Activated naive CD8-positive, alpha-beta T cell treated with anti-CD3 and anti-CD28 coated beads for 36 hours (primary cell): ENCODE measurements at regions not wholly inside any gene's neighbourhood (a gene's known extent, or its start where the extent isn't known, plus 50 kb on each side); places are given as distances from the start of the nearest gene placed in this dataset.
A peak's percentile ranks its signal among the peaks of the same experiment; 100 is the strongest.

ENCODE experiments used
- DNase-seq: peaks from one replicate; pipeline ENCODE4 v3.0.0; 2021
- H3K27ac Mint-ChIP-seq: one replicate; pipeline ENCODE4 v1.8.0; 2022; ENCODE audit warnings: mild to moderate bottlenecking, moderate library complexity, mixed read lengths
- H3K27me3 Mint-ChIP-seq: one replicate; pipeline ENCODE4 v1.8.0; 2022; ENCODE audit warnings: mild to moderate bottlenecking, mixed read lengths
- H3K36me3 Mint-ChIP-seq: one replicate; pipeline ENCODE4 v1.8.0; 2021; ENCODE audit warnings: mild to moderate bottlenecking, mixed read lengths
- H3K4me1 Mint-ChIP-seq: one replicate; pipeline ENCODE4 v1.8.0; 2021; ENCODE audit warnings: mixed read lengths
- H3K4me3 Mint-ChIP-seq: one replicate; pipeline ENCODE4 v1.8.0; 2022; ENCODE audit warnings: mild to moderate bottlenecking, moderate library complexity, mixed read lengths
- H3K9me3 Mint-ChIP-seq: one replicate; pipeline ENCODE4 v1.8.0; 2022; ENCODE audit warnings: mixed read lengths

- peak; percentile 9 for DNase-seq
- Mint-ChIP-seq H3K36me3 (no peaks in the 10 kb centered on the region), H3K27ac (no peak overlapping the region), H3K27me3 (peaks cover 3% of the 10 kb centered on the region), H3K9me3 (no peaks in the 10 kb centered on the region), H3K4me1 (no peaks in the 10 kb centered on the region), H3K4me3 (no peak overlapping the region)
These were observed 157.2 kb downstream of the DDX1 start for GRCh38 chr2:15748736-15749323.

DNA sequence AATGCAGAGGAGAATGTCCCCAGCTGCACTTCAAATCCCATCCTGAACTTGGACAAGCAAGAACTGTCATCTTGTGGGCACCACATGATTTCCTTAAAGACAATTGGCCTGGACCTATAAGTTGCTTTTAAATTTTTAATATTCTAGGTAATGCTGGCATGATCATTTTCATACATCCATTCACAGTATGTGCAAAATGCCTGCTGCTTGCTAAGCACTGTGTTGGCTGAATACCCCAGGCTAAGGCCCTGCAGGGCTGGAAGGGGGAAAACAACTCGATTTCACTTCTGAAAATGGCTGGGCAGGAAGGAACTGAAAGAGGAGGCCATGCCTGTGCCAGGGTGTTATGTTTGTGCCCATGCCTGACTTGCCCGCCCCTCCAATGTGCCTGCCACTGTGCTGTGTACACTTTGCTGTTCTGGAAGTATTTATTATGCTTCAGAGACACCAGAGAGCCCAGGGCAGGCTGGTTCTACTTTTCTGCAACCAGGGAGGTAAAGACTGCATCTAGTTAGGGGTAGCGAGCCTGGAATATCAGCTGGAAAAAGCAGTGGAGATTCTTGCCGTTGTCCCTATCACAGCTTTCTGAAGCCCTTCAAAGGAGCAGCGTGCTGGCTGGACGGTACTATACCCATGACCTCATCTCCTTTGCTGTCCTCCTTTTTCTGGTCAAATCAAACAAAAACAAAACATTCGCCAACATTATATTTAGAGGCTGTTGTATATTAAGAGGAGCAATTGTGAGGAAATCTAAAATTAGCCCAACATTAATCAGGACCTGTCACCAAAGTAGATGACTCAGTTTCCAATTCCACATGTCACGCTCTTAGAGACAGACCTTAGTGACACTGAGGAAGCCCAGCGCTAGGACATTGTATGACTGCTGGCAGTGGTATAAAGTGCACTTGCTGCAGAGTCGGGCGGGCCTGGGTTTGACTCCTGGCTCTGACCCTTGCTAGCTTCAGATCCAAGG is 158.1 kb downstream of the DDX1 start:
- H3K4me3 Mint-ChIP-seq: no peak overlapping the region
- no peak overlapping the region for H3K27ac Mint-ChIP-seq
- H3K9me3 Mint-ChIP-seq: no peaks in the 10 kb centered on the region
- H3K36me3 Mint-ChIP-seq: no peaks in the 10 kb centered on the region
- DNase-seq: no peak
- H3K27me3 Mint-ChIP-seq: peaks cover 3% of the 10 kb centered on the region
- H3K4me1 Mint-ChIP-seq: no peaks in the 10 kb centered on the region

GRCh38 chr2:15750433-15750814 is 158.8 kb downstream of the DDX1 start:
- no peak for DNase-seq
- Mint-ChIP-seq H3K4me1 (no peaks in the 10 kb centered on the region), H3K27me3 (peaks cover 3% of the 10 kb centered on the region), H3K4me3 (no peak overlapping the region), H3K9me3 (no peaks in the 10 kb centered on the region), H3K27ac (no peak overlapping the region), H3K36me3 (no peaks in the 10 kb centered on the region)

- Mint-ChIP-seq H3K9me3 (no peaks in the 10 kb centered on the region), H3K4me1 (no peaks in the 10 kb centered on the region), H3K27ac (no peak overlapping the region), H3K27me3 (no peaks in the 10 kb centered on the region), H3K4me3 (no peak overlapping the region), H3K36me3 (no peaks in the 10 kb centered on the region)
- DNase-seq: no peak
These were observed 159.2 kb downstream of the DDX1 start for GRCh38 chr2:15750822-15751329.

GRCh38 chr2:15751477-15751876 is 159.8 kb downstream of the DDX1 start:
- no peaks in the 10 kb centered on the region for H3K27me3 Mint-ChIP-seq
- H3K9me3 Mint-ChIP-seq: no peaks in the 10 kb centered on the region
- H3K4me1 Mint-ChIP-seq: no peaks in the 10 kb centered on the region
- no peak overlapping the region for H3K27ac Mint-ChIP-seq
- H3K4me3 Mint-ChIP-seq: no peak overlapping the region
- no peaks in the 10 kb centered on the region for H3K36me3 Mint-ChIP-seq
- DNase-seq: no peak

- Mint-ChIP-seq H3K27me3 (no peaks in the 10 kb centered on the region), H3K4me1 (no peaks in the 10 kb centered on the region), H3K9me3 (no peaks in the 10 kb centered on the region)
These were observed 161.0 kb downstream of the DDX1 start for GRCh38 chr2:15752552-15753232.

GRCh38 chr2:15753233-15753798 is 161.6 kb downstream of the DDX1 start:
- no peak for DNase-seq
- no peaks in the 10 kb centered on the region for H3K4me1 Mint-ChIP-seq
- no peak overlapping the region for H3K27ac Mint-ChIP-seq
- H3K9me3 Mint-ChIP-seq: no peaks in the 10 kb centered on the region
- H3K27me3 Mint-ChIP-seq: no peaks in the 10 kb centered on the region
- no peak overlapping the region for H3K4me3 Mint-ChIP-seq
- no peaks in the 10 kb centered on the region for H3K36me3 Mint-ChIP-seq

More at GRCh38 chr2:15752552-15753232, 161.0 kb downstream of the DDX1 start:
- no peak overlapping the region for H3K4me3 Mint-ChIP-seq
- no peak overlapping the region for H3K27ac Mint-ChIP-seq
- DNase-seq: no peak
- H3K36me3 Mint-ChIP-seq: no peaks in the 10 kb centered on the region

DNA sequence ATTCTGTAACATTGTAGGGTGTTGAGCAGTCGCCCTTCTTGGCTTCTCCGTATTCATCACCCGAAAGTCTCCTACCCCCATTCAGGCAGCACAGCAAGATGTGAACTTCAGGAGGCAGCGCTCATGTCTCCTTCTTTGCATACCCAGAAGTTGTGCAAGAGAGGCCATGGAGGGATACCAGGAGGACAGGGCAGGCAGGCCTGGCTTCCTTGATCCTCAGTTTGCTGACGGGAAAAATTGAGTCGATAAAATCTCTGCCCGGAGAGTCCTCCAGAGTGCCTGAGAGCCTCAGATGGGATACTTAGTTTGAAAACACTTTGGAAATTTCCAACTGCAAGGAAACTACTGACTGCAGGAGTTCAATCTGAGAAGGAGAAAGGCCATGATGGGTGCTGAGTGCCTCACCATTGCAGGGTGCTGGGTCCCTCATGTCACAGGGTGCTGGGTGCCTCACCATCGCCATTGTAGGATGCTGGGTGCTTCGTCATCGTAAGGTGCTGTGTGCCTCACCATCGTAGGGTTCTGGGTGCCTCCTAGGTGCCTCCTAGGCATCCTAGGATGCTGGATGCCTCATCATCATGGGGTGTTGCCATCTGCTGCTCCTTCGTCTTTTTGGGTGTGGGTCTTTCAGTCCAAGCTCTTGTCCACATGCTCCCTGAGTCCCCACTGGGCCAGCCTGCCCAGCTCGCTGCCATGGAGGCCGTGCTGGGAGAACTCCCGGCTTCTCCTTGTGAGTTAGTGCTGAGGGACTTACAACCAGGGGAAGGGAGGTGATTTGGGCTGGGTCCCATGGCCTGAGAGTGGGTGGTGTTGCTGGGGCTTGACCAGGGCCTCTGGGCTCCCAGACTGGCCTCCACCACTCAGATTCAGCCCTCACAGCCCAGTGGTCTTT is 162.4 kb downstream of the DDX1 start:
- DNase-seq: no peak
- Mint-ChIP-seq H3K36me3 (no peaks in the 10 kb centered on the region), H3K27me3 (no peaks in the 10 kb centered on the region)

DNA sequence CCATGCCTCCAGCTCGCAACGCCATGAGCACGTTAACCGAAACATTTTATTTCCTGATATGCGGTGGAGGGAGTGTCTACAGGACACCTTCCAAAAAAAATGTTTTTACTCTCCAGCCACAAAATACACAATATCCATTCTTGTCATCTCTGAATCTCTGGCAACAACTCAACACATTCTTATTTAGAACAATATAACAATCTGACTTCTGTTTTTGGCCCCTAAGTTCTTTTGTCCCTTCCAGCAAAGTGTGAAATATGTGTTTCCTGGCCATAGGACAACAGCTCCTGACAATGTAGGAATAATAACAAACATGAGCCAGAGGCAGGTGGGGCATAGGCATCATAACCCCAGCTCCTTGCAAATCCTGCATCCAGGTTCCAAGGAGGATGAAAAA is 163.0 kb downstream of the DDX1 start:
- H3K4me1 Mint-ChIP-seq: no peaks in the 10 kb centered on the region
- no peak overlapping the region for H3K27ac Mint-ChIP-seq
- H3K36me3 Mint-ChIP-seq: no peaks in the 10 kb centered on the region
- no peaks in the 10 kb centered on the region for H3K27me3 Mint-ChIP-seq
- H3K9me3 Mint-ChIP-seq: no peaks in the 10 kb centered on the region
- H3K4me3 Mint-ChIP-seq: no peak overlapping the region
- DNase-seq: no peak

More for the DNA sequence above, 162.4 kb downstream of the DDX1 start:
- Mint-ChIP-seq H3K4me1 (no peaks in the 10 kb centered on the region), H3K27ac (no peak overlapping the region), H3K9me3 (no peaks in the 10 kb centered on the region), H3K4me3 (no peak overlapping the region)

GRCh38 chr2:15755528-15755927 is 163.9 kb downstream of the DDX1 start:
- Mint-ChIP-seq H3K9me3 (no peaks in the 10 kb centered on the region), H3K4me1 (no peaks in the 10 kb centered on the region), H3K36me3 (no peaks in the 10 kb centered on the region), H3K27ac (no peak overlapping the region), H3K4me3 (no peak overlapping the region), H3K27me3 (no peaks in the 10 kb centered on the region)
- DNase-seq: no peak

DNA sequence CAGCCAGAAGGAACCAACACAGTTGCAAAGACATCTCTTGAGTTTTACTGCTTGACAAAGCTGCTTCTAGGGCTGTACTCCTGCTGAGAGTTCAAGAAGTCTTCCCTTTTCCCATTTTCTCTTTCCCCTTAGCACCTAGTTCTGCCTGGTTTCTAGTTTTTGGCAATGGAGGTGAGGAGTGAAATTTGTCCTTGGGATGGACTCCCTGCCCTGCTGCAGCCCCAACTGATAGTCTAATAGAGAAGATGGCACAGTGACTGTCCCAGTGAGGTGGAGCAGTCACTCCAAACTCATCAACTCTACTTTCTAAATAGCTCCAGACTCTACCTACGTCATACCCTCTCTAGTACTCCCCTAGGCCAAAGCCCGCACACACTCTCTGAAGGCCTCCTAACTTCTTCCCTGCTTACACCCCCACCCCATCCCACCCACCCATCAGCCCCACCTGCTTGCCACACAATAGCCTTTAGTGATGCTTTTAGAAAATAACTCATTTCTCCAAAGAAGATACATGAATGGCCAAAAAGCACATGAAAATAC is 164.4 kb downstream of the DDX1 start:
- Mint-ChIP-seq H3K27ac (no peak overlapping the region), H3K36me3 (no peaks in the 10 kb centered on the region), H3K27me3 (no peaks in the 10 kb centered on the region), H3K4me3 (no peak overlapping the region), H3K9me3 (no peaks in the 10 kb centered on the region), H3K4me1 (no peaks in the 10 kb centered on the region)
- no peak for DNase-seq

- no peak for DNase-seq
- Mint-ChIP-seq H3K27me3 (no peaks in the 10 kb centered on the region), H3K4me1 (no peaks in the 10 kb centered on the region), H3K36me3 (no peaks in the 10 kb centered on the region), H3K27ac (no peak overlapping the region), H3K9me3 (no peaks in the 10 kb centered on the region), H3K4me3 (no peak overlapping the region)
These were observed 165.5 kb downstream of the DDX1 start for GRCh38 chr2:15756882-15757819.
